HEK293 (cell line): ENCODE measurements at regions not wholly inside any gene's neighbourhood (a gene's known extent, or its start where the extent isn't known, plus 50 kb on each side); places are given as distances from the start of the nearest gene placed in this dataset.

Experiments used
- CTCF ChIP-seq: fragments of 450-650 bp; formaldehyde crosslinking; IDR thresholded peaks from 2 replicates; pipeline ENCODE4 v1.5.1; 2016; ENCODE audit warnings: missing biosample characterization, missing genetic modification characterization
- ZBTB8A ChIP-seq: fragments of 450-650 bp; formaldehyde crosslinking; IDR thresholded peaks from 2 replicates; pipeline ENCODE4 v1.5.1; 2016; ENCODE audit warnings: missing biosample characterization, missing genetic modification characterization
- ZNF292 ChIP-seq: fragments of 450-650 bp; formaldehyde crosslinking; IDR thresholded peaks from 2 replicates; pipeline ENCODE4 v1.5.1; 2016; ENCODE audit warnings: low read depth, missing biosample characterization, missing genetic modification characterization, borderline replicate concordance
- TF ChIP-seq, protein P1 (sequence below): sonication (generic); formaldehyde crosslinking; IDR thresholded peaks from 2 replicates; pipeline ENCODE4 v1.8.1; 2022; ENCODE audit warnings: mild to moderate bottlenecking, moderate library complexity, missing genetic modification reagents

GRCh38 chr6:98324446-98324845 is 509.9 kb upstream of the POU3F2 start:
- TF ChIP-seq CTCF (tag by site-specific recombination) (no peak), ZNF292 (no peak), ZBTB8A (tag by site-specific recombination) (no peak)
- TF ChIP-seq, protein P1, sequence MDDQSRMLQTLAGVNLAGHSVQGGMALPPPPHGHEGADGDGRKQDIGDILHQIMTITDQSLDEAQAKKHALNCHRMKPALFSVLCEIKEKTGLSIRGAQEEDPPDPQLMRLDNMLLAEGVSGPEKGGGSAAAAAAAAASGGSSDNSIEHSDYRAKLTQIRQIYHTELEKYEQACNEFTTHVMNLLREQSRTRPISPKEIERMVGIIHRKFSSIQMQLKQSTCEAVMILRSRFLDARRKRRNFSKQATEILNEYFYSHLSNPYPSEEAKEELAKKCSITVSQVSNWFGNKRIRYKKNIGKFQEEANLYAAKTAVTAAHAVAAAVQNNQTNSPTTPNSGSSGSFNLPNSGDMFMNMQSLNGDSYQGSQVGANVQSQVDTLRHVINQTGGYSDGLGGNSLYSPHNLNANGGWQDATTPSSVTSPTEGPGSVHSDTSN = no peak
